GM12878 (cell line): ENCODE measurements at regions not wholly inside any gene's neighbourhood (a gene's known extent, or its start where the extent isn't known, plus 50 kb on each side); places are given as distances from the start of the nearest gene placed in this dataset.
A peak's percentile ranks its signal among the peaks of the same experiment; 100 is the strongest.

ENCODE experiments used
- ATAC-seq: fragments of 200-7000 bp; cut with Tn5 transposase; 3 replicates; pipeline ENCODE4 v1.9.1; 2020; ENCODE audit warnings: mild to moderate bottlenecking, moderate library complexity
- BruUV-seq: library from RNA; stranded (reverse); fragments of 400-500 nt; replicated peaks from 2 replicates; lab custom pipeline; 2021; lab: Mats Ljungman, UMichigan
- CTCF ChIA-PET: fragments of 300-600 bp; sonication (Branson Sonifier 250); formaldehyde crosslinking; extraction: SDS; loops from one replicate; lab custom pipeline; 2021; ENCODE audit warnings: inconsistent platforms; lab: Yijun Ruan, JAX
- POLR2A ChIA-PET: fragments of 350-600 bp; formaldehyde crosslinking; extraction: SDS; loops from one replicate; lab custom pipeline; 2021; ENCODE audit warnings: inconsistent platforms; lab: Charles Lee
- RAD21 ChIA-PET: fragments of 300-600 bp; sonication (Branson Sonifier 250); formaldehyde crosslinking; loops from one replicate; lab custom pipeline; 2023; ENCODE audit warnings: antibody characterized with exemption; ENCODE audit not compliant: unreplicated experiment; lab: Charles Lee
- SMC1A ChIA-PET: fragments of 300-600 bp; sonication (Branson Sonifier 250); formaldehyde crosslinking; loops from one replicate; lab custom pipeline; 2023; ENCODE audit not compliant: unreplicated experiment, uncharacterized antibody; lab: Charles Lee
- DNase-seq: peaks from one replicate; pipeline ENCODE4 v3.0.0-alpha.2; 2011; ENCODE audit warnings: low read depth, low spot score
- FAIRE-seq: peaks from 3 replicates; lab custom pipeline; 2011; peaks lifted over from hg19 to GRCh38; lab: Jason Lieb, UNC
- H2AFZ ChIP-seq: 2 replicates; pipeline ENCODE4 v1.6.0; 2011; ENCODE audit warnings: low read depth, low read length, control low read depth; ENCODE audit not compliant: control insufficient read depth
- H3K27ac ChIP-seq: 2 replicates; pipeline ENCODE4 v1.5.1; 2011; ENCODE audit warnings: control low read depth; ENCODE audit not compliant: control insufficient read depth, insufficient read depth
- H3K27me3 ChIP-seq, 2 experiments: replicated peaks in 1 of 2; 2 replicates each; pipeline versions ENCODE4 v1.6.0 to v1.6.1; 2011; ENCODE audit warnings: low read length in 1 of 2; ENCODE audit not compliant: control insufficient read depth in 2 of 2, insufficient read depth in 2 of 2
- H3K36me3 ChIP-seq, 2 experiments: 2 replicates each; pipeline ENCODE4 v1.5.1; 2011; ENCODE audit warnings: low read length in 1 of 2; ENCODE audit not compliant: control insufficient read depth in 2 of 2, insufficient read depth in 2 of 2
- H3K4me1 ChIP-seq: 2 replicates; pipeline ENCODE4 v1.6.1; 2011; ENCODE audit warnings: mild to moderate bottlenecking, low read length, moderate library complexity, mixed read lengths; ENCODE audit not compliant: control insufficient read depth, insufficient read depth
- H3K4me2 ChIP-seq: 2 replicates; pipeline ENCODE4 v1.6.0; 2011; ENCODE audit warnings: control low read depth; ENCODE audit not compliant: control insufficient read depth, insufficient read depth
- H3K4me3 ChIP-seq: fragments of 200-600 bp; sonication (generic); 2 replicates; pipeline ENCODE4 v1.5.1; 2016
- H3K79me2 ChIP-seq: 2 replicates; pipeline ENCODE4 v1.6.0; 2011; ENCODE audit warnings: low read length; ENCODE audit not compliant: control insufficient read depth, insufficient read depth
- H3K9ac ChIP-seq: 2 replicates; pipeline ENCODE4 v1.8.0; 2011; ENCODE audit warnings: low read length, control low read depth, mixed read lengths; ENCODE audit not compliant: control insufficient read depth, insufficient read depth
- H3K9me3 ChIP-seq: replicated peaks from 3 replicates; pipeline ENCODE4 v1.5.1; 2011; ENCODE audit warnings: mild to moderate bottlenecking, low read length; ENCODE audit not compliant: control insufficient read depth, insufficient read depth
- H4K20me1 ChIP-seq: 2 replicates; pipeline ENCODE4 v1.6.0; 2011; ENCODE audit not compliant: control insufficient read depth, insufficient read depth
- CBX5 ChIP-seq: sonication (generic); IDR thresholded peaks from 2 replicates; pipeline ENCODE4 v1.6.1; 2016; ENCODE audit warnings: low read depth, moderate library complexity, mild to moderate bottlenecking, inconsistent platforms
- NFIC ChIP-seq: IDR thresholded peaks from 2 replicates; pipeline ENCODE4 v1.6.1; 2012; ENCODE audit warnings: low read depth, mild to moderate bottlenecking, inconsistent platforms, low read length, moderate library complexity
- NR2F1 ChIP-seq: fragments of 450-650 bp; conservative IDR thresholded peaks from 2 replicates; pipeline ENCODE4 v1.6.1; 2017; ENCODE audit warnings: mild to moderate bottlenecking
- STAT3 ChIP-seq: IDR thresholded peaks from 2 replicates; pipeline ENCODE4 v1.6.1; 2011; ENCODE audit warnings: low read depth, low read length, improper control_type of control experiment
- ZBTB40 ChIP-seq: fragments of 450-650 bp; IDR thresholded peaks from 2 replicates; pipeline ENCODE4 v1.6.1; 2016; ENCODE audit warnings: mild to moderate bottlenecking, moderate library complexity, borderline replicate concordance
- ZNF217 ChIP-seq: fragments of 450-650 bp; IDR thresholded peaks from 2 replicates; pipeline ENCODE4 v1.6.1; 2017; ENCODE audit warnings: antibody characterized with exemption, mild to moderate bottlenecking
- ZSCAN29 ChIP-seq: fragments of 450-650 bp; IDR thresholded peaks from 2 replicates; pipeline ENCODE4 v1.6.1; 2017; ENCODE audit warnings: mild to moderate bottlenecking, moderate library complexity
- WGBS: methylation state at CpG from one replicate; pipeline ENCODE4 v1.1.6; 2016; ENCODE audit warnings: low lambda C conversion rate; ENCODE audit not compliant: insufficient replicate concordance, insufficient coverage; ENCODE audit errors: missing lambda C conversion rate; 5-methylcytosine and 5-hydroxymethylcytosine counted together
- in situ Hi-C: fragments of 300-500 bp; cut with MboI; formaldehyde crosslinking; loops from 9 replicates; pipeline ENCODE4 v1.14.3; 2018; ENCODE audit warnings: mixed read lengths
- intact Hi-C: fragments of 100-400 bp; cut with micrococcal nuclease; formaldehyde crosslinking; loops from one replicate; pipeline ENCODE4 v1.14.2; 2022; ENCODE audit not compliant: unreplicated experiment
- TF ChIP-seq, protein P1 (sequence below): IDR thresholded peaks from 2 replicates; pipeline ENCODE4 v1.6.1; 2012; ENCODE audit warnings: low read depth, low read length, improper control_type of control experiment
- TF ChIP-seq, protein P2 (sequence below): fragments of 450-650 bp; IDR thresholded peaks from 2 replicates; pipeline ENCODE4 v1.6.1; 2017; ENCODE audit warnings: mild to moderate bottlenecking, low read depth, inconsistent platforms; ENCODE audit not compliant: poor library complexity, severe bottlenecking

DNA sequence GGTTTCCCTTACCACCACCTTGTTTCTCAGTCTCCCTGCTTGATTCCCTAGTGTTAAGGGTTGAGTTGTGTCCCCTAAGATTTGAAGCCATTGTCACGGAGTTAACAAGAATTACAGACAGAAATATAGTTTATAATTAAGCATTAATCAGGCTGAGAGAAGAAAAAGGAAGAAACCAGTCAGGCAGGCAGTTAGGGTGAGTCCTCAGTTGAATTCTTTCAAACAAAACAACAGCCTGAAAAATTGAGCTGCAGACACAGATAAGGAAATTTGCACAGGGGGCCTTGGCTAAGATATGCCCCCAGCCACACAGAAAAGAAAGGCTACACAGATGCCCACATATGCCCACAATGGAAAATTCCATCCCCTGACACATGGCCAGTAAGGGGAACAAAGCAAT lies 111.7 kb upstream of the RAI14 start:
- ChIA-PET CTCF (no interaction called here), SMC1A (no interaction called here), POLR2A (no interaction called here), RAD21 (no interaction called here)
- DNase-seq (no peak), FAIRE-seq (no peak), ATAC-seq (no peak)
- Histone ChIP-seq H3K79me2 (no peaks in the 10 kb centered on the region), H3K27ac (no peak overlapping the region), H4K20me1 (no peaks in the 10 kb centered on the region), H3K9ac (no peak overlapping the region), H3K27me3 (no peaks in the 10 kb centered on the region; a peak in 1 of 4 replicates), H3K4me3 (no peak overlapping the region), H3K4me1 (no peaks in the 10 kb centered on the region), H2AFZ (no peak overlapping the region), H3K9me3 (no peaks in the 10 kb centered on the region; the same call in 1 of the 3 replicates), H3K4me2 (no peak overlapping the region), H3K36me3 (no peaks in the 10 kb centered on the region)
- TF ChIP-seq STAT3 (no peak), ZSCAN29 (no peak), CBX5 (peak; percentile 76; the same call in 1 of the 2 replicates), ZNF217 (no peak)
- intact Hi-C loops = no loop called here
- no TSS peak for BruUV-seq
- in situ Hi-C loops = no loop called here
- 0% methylated on average over 1 of the region's 1 CpG for WGBS

GRCh38 chr5:34545164-34545563 lies 111.0 kb upstream of the RAI14 start:
- ChIA-PET SMC1A (no interaction called here), RAD21 (no interaction called here), POLR2A (no interaction called here), CTCF (no interaction called here)
- ATAC-seq (no peak), DNase-seq (no peak), FAIRE-seq (no peak)
- no peaks in the 10 kb centered on the region for H3K4me1 ChIP-seq
- no TSS peak for BruUV-seq
- no peak overlapping the region for H3K27ac ChIP-seq
- no peak overlapping the region for H3K4me2 ChIP-seq
- no peaks in the 10 kb centered on the region for H3K79me2 ChIP-seq
- no peaks in the 10 kb centered on the region; a peak in 1 of 4 replicates for H3K27me3 ChIP-seq
- 49% methylated on average over 3 of the region's 3 CpGs for WGBS
- H3K4me3 ChIP-seq = no peak overlapping the region
- no peaks in the 10 kb centered on the region; the same call in 1 of the 3 replicates for H3K9me3 ChIP-seq
- H2AFZ ChIP-seq = no peak overlapping the region
- in situ Hi-C loops (no loop called here), intact Hi-C loops (no loop called here)
- no peaks in the 10 kb centered on the region for H4K20me1 ChIP-seq
- no peaks in the 10 kb centered on the region for H3K36me3 ChIP-seq
- no peak overlapping the region for H3K9ac ChIP-seq
- TF ChIP-seq NR2F1 (no peak), NFIC (no peak), ZBTB40 (no peak)
- TF ChIP-seq, protein P1, sequence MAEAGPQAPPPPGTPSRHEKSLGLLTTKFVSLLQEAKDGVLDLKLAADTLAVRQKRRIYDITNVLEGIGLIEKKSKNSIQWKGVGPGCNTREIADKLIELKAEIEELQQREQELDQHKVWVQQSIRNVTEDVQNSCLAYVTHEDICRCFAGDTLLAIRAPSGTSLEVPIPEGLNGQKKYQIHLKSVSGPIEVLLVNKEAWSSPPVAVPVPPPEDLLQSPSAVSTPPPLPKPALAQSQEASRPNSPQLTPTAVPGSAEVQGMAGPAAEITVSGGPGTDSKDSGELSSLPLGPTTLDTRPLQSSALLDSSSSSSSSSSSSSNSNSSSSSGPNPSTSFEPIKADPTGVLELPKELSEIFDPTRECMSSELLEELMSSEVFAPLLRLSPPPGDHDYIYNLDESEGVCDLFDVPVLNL = no peak
- TF ChIP-seq, protein P2, sequence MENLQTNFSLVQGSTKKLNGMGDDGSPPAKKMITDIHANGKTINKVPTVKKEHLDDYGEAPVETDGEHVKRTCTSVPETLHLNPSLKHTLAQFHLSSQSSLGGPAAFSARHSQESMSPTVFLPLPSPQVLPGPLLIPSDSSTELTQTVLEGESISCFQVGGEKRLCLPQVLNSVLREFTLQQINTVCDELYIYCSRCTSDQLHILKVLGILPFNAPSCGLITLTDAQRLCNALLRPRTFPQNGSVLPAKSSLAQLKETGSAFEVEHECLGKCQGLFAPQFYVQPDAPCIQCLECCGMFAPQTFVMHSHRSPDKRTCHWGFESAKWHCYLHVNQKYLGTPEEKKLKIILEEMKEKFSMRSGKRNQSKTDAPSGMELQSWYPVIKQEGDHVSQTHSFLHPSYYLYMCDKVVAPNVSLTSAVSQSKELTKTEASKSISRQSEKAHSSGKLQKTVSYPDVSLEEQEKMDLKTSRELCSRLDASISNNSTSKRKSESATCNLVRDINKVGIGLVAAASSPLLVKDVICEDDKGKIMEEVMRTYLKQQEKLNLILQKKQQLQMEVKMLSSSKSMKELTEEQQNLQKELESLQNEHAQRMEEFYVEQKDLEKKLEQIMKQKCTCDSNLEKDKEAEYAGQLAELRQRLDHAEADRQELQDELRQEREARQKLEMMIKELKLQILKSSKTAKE = no peak
